ENCODE measurements at regions not wholly inside any gene's neighbourhood (a gene's known extent, or its start where the extent isn't known, plus 50 kb on each side); places are given as distances from the start of the nearest gene placed in this dataset.
"Not testable (repeated sequence)": the region's sequence is repeated elsewhere in the genome, so short reads cannot be mapped to it uniquely, and the experiment has no call there.

DNA sequence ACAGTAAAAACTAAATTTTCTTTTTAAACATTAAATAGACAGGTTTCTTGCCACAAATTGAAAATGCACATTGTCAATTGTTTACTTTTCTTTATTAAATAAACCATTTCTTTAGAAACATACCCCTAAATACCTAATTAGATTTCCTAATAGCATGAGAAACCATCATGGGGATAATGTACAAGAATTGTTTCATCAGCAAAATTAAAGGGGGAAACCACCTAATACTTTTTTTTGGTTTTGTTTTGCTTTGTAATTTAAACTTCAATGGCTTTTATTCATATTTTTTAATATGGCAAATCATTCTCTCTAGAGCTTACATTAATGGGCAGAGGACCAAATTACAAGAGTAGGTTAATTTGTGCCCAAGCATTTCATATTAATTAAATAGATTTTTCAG is 987.9 kb downstream of the EPHA7 start:
- DNase-seq (no peak), ATAC-seq (no peak)
- H3K27ac Mint-ChIP-seq: no peak overlapping the region
- no peak overlapping the region for H3K4me3 Mint-ChIP-seq
- no peaks in the 10 kb centered on the region for H3K4me1 Mint-ChIP-seq
- H3K9me3 Mint-ChIP-seq: peaks cover 7% of the 10 kb centered on the region
- H3K36me3 Mint-ChIP-seq (ENCODE audit: low read depth): no peaks in the 10 kb centered on the region
- no peaks in the 10 kb centered on the region for H3K27me3 Mint-ChIP-seq

DNA sequence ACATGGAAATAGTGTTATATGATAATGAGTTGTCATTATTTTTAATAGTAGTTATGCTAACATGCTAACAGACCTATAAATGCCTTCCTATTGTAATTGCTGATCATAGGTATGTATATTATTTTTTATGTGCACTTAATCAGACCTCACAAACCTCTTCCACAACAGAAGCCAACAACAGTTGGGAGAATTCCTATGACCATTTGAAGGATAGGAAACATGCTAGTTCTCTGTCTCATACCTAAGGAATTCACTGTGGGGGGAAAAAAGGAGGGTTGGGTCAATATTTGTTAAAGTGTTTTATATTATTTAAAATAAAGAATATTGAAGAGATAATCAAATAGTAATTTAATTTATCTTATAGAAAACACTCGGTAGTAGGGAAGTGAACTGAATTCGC is 990.9 kb downstream of the EPHA7 start:
- no peaks in the 10 kb centered on the region for H3K36me3 Mint-ChIP-seq (ENCODE audit: low read depth)
- H3K9me3 Mint-ChIP-seq: peaks cover 12% of the 10 kb centered on the region
- no peaks in the 10 kb centered on the region for H3K4me1 Mint-ChIP-seq
- H3K27me3 Mint-ChIP-seq: no peaks in the 10 kb centered on the region
- ATAC-seq (no peak), DNase-seq (no peak)
- no peak overlapping the region for H3K27ac Mint-ChIP-seq
- H3K4me3 Mint-ChIP-seq: no peak overlapping the region

- Mint-ChIP-seq H3K4me3 (no peak overlapping the region), H3K9me3 (peaks cover 12% of the 10 kb centered on the region), H3K36me3 (ENCODE audit: low read depth) (no peaks in the 10 kb centered on the region), H3K4me1 (no peaks in the 10 kb centered on the region), H3K27ac (no peak overlapping the region), H3K27me3 (no peaks in the 10 kb centered on the region)
- ATAC-seq (no peak), DNase-seq (no peak)
Measured at GRCh38 chr6:92427453-92427852, 991.9 kb downstream of the EPHA7 start.

DNA sequence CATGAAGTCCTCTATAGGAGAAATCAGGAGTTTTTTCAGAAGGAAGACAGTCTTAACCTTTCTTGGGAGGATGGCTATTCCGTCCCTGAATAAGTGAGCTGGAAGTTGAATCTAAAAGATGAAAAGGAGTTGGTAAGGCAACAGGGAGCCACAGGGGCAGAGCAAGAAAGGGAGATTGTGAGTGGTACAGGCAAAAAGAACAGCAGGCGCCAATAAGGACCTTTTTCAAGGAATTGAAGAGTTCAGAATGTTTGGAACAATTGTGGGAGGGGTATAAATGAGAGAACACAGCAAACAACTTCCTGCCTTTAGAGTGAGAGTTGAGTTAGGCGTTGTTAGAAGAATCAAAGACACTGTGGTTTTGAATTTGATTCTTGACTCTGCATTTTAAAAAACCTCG is 1003.7 kb downstream of the EPHA7 start:
- no peak overlapping the region for H3K4me3 Mint-ChIP-seq
- no peak for ATAC-seq
- H3K4me1 Mint-ChIP-seq: no peaks in the 10 kb centered on the region
- no peak overlapping the region for H3K27ac Mint-ChIP-seq
- no peak for DNase-seq
- peaks cover 12% of the 10 kb centered on the region for H3K9me3 Mint-ChIP-seq
- H3K36me3 Mint-ChIP-seq (ENCODE audit: low read depth): no peaks in the 10 kb centered on the region
- no peaks in the 10 kb centered on the region for H3K27me3 Mint-ChIP-seq

- no peaks in the 10 kb centered on the region for H3K27me3 Mint-ChIP-seq
- ATAC-seq (no peak), DNase-seq (no peak)
- no peaks in the 10 kb centered on the region for H3K4me1 Mint-ChIP-seq
- no peaks in the 10 kb centered on the region for H3K36me3 Mint-ChIP-seq (ENCODE audit: low read depth)
- H3K4me3 Mint-ChIP-seq: no peak overlapping the region
- H3K27ac Mint-ChIP-seq: no peak overlapping the region
- H3K9me3 Mint-ChIP-seq: peaks cover 13% of the 10 kb centered on the region
Measured at GRCh38 chr6:92408350-92408749, 1011.0 kb downstream of the EPHA7 start.

- peaks cover 8% of the 10 kb centered on the region for H3K9me3 Mint-ChIP-seq
- DNase-seq (no peak), ATAC-seq (no peak)
- H3K27ac Mint-ChIP-seq: no peak overlapping the region
- H3K27me3 Mint-ChIP-seq: no peaks in the 10 kb centered on the region
- no peak overlapping the region for H3K4me3 Mint-ChIP-seq
- no peaks in the 10 kb centered on the region for H3K4me1 Mint-ChIP-seq
- no peaks in the 10 kb centered on the region for H3K36me3 Mint-ChIP-seq (ENCODE audit: low read depth)
Measured at GRCh38 chr6:92404281-92404680, 1015.1 kb downstream of the EPHA7 start.

GRCh38 chr6:92399911-92400310 is 1019.4 kb downstream of the EPHA7 start:
- Mint-ChIP-seq H3K27me3 (no peaks in the 10 kb centered on the region), H3K4me3 (no peak overlapping the region), H3K4me1 (no peaks in the 10 kb centered on the region), H3K27ac (no peak overlapping the region), H3K9me3 (peaks cover 6% of the 10 kb centered on the region), H3K36me3 (ENCODE audit: low read depth) (no peaks in the 10 kb centered on the region)
- no peak for DNase-seq
- no peak for ATAC-seq

DNA sequence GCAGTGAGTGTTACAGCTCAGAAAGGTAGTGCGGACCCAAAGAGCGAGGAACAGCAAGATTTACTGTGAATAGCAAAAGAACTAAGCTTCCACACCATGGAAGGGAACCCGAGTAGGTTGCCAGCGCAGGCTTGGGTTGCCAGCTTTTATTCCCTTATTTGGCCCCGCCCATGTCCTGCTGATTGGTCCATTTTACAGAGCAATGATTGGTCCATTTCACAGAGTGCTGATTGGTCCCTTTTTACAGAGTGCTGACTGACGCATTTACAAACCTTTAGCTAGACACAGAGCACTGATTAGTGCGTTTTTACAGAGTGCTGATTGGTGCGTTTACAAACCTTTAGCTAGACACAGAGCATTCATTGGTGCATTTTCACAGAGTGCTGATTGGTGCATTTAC is 1030.7 kb downstream of the EPHA7 start:
- H3K27me3 Mint-ChIP-seq; H3K27ac Mint-ChIP-seq; H3K36me3 Mint-ChIP-seq (ENCODE audit: low read depth); DNase-seq; H3K4me1 Mint-ChIP-seq; H3K9me3 Mint-ChIP-seq; H3K4me3 Mint-ChIP-seq; ATAC-seq: not testable (repeated sequence)

- Mint-ChIP-seq H3K4me1 (no peaks in the 10 kb centered on the region), H3K36me3 (ENCODE audit: low read depth) (no peaks in the 10 kb centered on the region), H3K9me3 (no peaks in the 10 kb centered on the region), H3K27ac (no peak overlapping the region), H3K27me3 (no peaks in the 10 kb centered on the region), H3K4me3 (no peak overlapping the region)
- ATAC-seq (no peak), DNase-seq (no peak)
Measured at GRCh38 chr6:92380803-92381601, 1038.4 kb downstream of the EPHA7 start.

GRCh38 chr6:92377137-92377536 is 1042.2 kb downstream of the EPHA7 start:
- Mint-ChIP-seq H3K27me3 (no peaks in the 10 kb centered on the region), H3K27ac (no peak overlapping the region), H3K4me3 (no peak overlapping the region), H3K9me3 (peaks cover 2% of the 10 kb centered on the region), H3K4me1 (no peaks in the 10 kb centered on the region), H3K36me3 (ENCODE audit: low read depth) (no peaks in the 10 kb centered on the region)
- DNase-seq (no peak), ATAC-seq (no peak)

DNA sequence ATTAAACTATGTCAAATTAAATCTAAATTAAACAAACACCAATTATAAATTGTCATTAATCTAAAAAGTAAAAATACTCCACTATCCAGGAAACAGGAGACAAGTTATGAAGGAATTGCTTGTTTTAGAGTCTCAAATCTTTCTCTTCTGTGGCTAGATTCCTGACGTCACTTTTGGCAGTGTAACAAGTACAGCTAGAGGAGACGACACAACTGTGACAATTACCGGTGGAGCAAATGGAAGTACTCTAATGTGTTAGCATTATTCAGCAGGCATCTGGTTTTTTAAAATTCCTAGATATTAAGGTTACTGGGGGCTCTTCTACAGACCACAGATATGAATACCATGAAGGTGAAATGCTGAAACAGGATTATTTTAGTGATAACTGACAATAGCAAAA is 1042.7 kb downstream of the EPHA7 start:
- Mint-ChIP-seq H3K27ac (no peak overlapping the region), H3K27me3 (no peaks in the 10 kb centered on the region), H3K9me3 (peaks cover 5% of the 10 kb centered on the region), H3K4me1 (no peaks in the 10 kb centered on the region), H3K36me3 (ENCODE audit: low read depth) (no peaks in the 10 kb centered on the region), H3K4me3 (no peak overlapping the region)
- no peak for ATAC-seq
- no peak for DNase-seq

GRCh38 chr6:92371211-92372208 is 1047.8 kb downstream of the EPHA7 start:
- peaks cover 5% of the 10 kb centered on the region for H3K9me3 Mint-ChIP-seq
- H3K27me3 Mint-ChIP-seq: no peaks in the 10 kb centered on the region
- no peaks in the 10 kb centered on the region for H3K36me3 Mint-ChIP-seq (ENCODE audit: low read depth)
- ATAC-seq (no peak), DNase-seq (no peak)
- H3K27ac Mint-ChIP-seq: no peak overlapping the region
- no peaks in the 10 kb centered on the region for H3K4me1 Mint-ChIP-seq
- no peak overlapping the region for H3K4me3 Mint-ChIP-seq

DNA sequence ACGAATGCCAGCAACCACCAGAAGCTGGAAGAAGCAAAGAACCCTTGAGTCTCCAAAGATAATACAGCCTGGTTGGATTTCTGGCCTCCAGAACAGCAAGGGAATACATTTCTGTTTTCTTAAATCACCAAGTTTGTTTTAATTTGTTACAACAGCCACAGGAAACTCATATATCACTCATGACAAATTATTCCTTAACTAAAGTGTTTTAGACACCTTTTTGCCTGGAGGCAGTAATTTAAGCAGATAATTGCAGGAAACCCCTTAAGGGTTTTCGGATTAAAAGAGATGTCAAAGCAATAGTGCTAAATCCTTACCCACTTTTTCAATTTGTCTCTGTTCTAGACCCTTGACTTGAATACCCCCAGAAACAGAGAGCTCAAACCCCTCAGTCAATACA is 1050.0 kb downstream of the EPHA7 start:
- Mint-ChIP-seq H3K4me3 (no peak overlapping the region), H3K36me3 (ENCODE audit: low read depth) (no peaks in the 10 kb centered on the region), H3K4me1 (no peaks in the 10 kb centered on the region), H3K9me3 (peaks cover 10% of the 10 kb centered on the region), H3K27ac (no peak overlapping the region), H3K27me3 (no peaks in the 10 kb centered on the region)
- DNase-seq (no peak), ATAC-seq (no peak)

GRCh38 chr6:92364948-92365541 is 1054.3 kb downstream of the EPHA7 start:
- Mint-ChIP-seq H3K4me3 (no peak overlapping the region), H3K9me3 (peaks cover 6% of the 10 kb centered on the region), H3K36me3 (ENCODE audit: low read depth) (no peaks in the 10 kb centered on the region), H3K27ac (no peak overlapping the region), H3K27me3 (no peaks in the 10 kb centered on the region), H3K4me1 (no peaks in the 10 kb centered on the region)
- ATAC-seq (no peak), DNase-seq (no peak)

- Mint-ChIP-seq H3K36me3 (ENCODE audit: low read depth) (no peaks in the 10 kb centered on the region), H3K4me3 (no peak overlapping the region), H3K27me3 (no peaks in the 10 kb centered on the region), H3K27ac (no peak overlapping the region), H3K9me3 (peaks cover 6% of the 10 kb centered on the region), H3K4me1 (no peaks in the 10 kb centered on the region)
- no peak for ATAC-seq
- no peak for DNase-seq
Measured at GRCh38 chr6:92363111-92363510, 1056.2 kb downstream of the EPHA7 start.
